SK-N-SH (cell line): ENCODE measurements at regions not wholly inside any gene's neighbourhood (a gene's known extent, or its start where the extent isn't known, plus 50 kb on each side); places are given as distances from the start of the nearest gene placed in this dataset.

Experiments used
- EP300 ChIP-seq, 2 experiments: IDR thresholded peaks; 2 replicates each; pipeline versions ENCODE4 v1.4.0 to v1.6.1; 2012; ENCODE audit warnings: borderline replicate concordance in 1 of 2, low read depth in 1 of 2, low read length in 1 of 2
- EZH2phosphoT487 ChIP-seq: fragments of 200-600 bp; sonication (generic); IDR thresholded peaks from 2 replicates; pipeline ENCODE4 v1.6.1; 2017; ENCODE audit warnings: low read depth, mixed run types, mild to moderate bottlenecking, antibody characterized with exemption, moderate library complexity, borderline replicate concordance
- JUND ChIP-seq: IDR thresholded peaks from 2 replicates; pipeline ENCODE4 v1.4.0; 2012
- MXI1 ChIP-seq: IDR thresholded peaks from 2 replicates; pipeline ENCODE4 v1.6.1; 2012; ENCODE audit warnings: mild to moderate bottlenecking, low read depth, low read length, improper control_type of control experiment
- POLR2AphosphoS5 ChIP-seq: IDR thresholded peaks from 2 replicates; pipeline ENCODE4 v1.6.1; 2012; ENCODE audit warnings: low read depth, low read length
- RCOR1 ChIP-seq: fragments of 150-350 bp; IDR thresholded peaks from 2 replicates; pipeline ENCODE4 v1.6.1; 2017; ENCODE audit warnings: antibody characterized with exemption, low read length
- SIN3A ChIP-seq: IDR thresholded peaks from 2 replicates; pipeline ENCODE4 v1.6.1; 2012; ENCODE audit warnings: low read depth, mild to moderate bottlenecking, low read length, moderate library complexity, borderline replicate concordance
- SMC3 ChIP-seq: IDR thresholded peaks from 2 replicates; pipeline ENCODE4 v1.6.1; 2012; ENCODE audit warnings: low read depth, low read length, improper control_type of control experiment
- TAF1 ChIP-seq: IDR thresholded peaks from 2 replicates; pipeline ENCODE4 v1.6.1; 2012; ENCODE audit warnings: low read depth, mild to moderate bottlenecking, low read length, moderate library complexity, borderline replicate concordance
- TF ChIP-seq, protein P1 (sequence below): fragments of 200-600 bp; sonication (generic); IDR thresholded peaks from 2 replicates; pipeline ENCODE4 v1.6.1; 2017; ENCODE audit warnings: antibody characterized with exemption, mild to moderate bottlenecking, moderate library complexity
- TF ChIP-seq, protein P2 (sequence below): fragments of 150-350 bp; IDR thresholded peaks from 2 replicates; pipeline ENCODE4 v1.6.1; 2016; ENCODE audit warnings: mild to moderate bottlenecking, low read depth, low read length
- TF ChIP-seq, protein P3 (sequence below): IDR thresholded peaks from 2 replicates; pipeline ENCODE4 v1.6.1; 2012; ENCODE audit warnings: mild to moderate bottlenecking, low read depth, low read length, moderate library complexity
- TF ChIP-seq, protein P4 (sequence below): IDR thresholded peaks from 2 replicates; pipeline ENCODE4; 2012

DNA sequence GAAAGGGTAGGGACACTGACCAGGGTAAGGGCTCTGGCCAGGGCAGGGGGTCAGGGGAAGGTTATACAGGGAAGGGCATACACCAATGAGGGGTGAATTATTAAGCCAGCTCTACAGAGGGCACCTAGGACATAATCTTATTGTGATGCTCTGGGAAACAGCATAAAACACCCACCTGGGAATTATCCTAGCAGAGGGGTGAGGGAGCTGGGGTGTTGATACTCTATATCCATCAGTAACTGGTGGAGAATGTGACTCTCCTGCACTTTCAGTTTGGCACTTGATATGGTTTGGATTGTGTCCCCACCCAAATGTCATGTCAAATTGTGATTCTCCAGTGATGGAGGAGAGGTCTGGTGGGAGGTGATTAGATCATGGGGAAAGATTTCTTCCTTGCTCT, 291.2 kb downstream of the ASMT start:
- TF ChIP-seq, protein P1, sequence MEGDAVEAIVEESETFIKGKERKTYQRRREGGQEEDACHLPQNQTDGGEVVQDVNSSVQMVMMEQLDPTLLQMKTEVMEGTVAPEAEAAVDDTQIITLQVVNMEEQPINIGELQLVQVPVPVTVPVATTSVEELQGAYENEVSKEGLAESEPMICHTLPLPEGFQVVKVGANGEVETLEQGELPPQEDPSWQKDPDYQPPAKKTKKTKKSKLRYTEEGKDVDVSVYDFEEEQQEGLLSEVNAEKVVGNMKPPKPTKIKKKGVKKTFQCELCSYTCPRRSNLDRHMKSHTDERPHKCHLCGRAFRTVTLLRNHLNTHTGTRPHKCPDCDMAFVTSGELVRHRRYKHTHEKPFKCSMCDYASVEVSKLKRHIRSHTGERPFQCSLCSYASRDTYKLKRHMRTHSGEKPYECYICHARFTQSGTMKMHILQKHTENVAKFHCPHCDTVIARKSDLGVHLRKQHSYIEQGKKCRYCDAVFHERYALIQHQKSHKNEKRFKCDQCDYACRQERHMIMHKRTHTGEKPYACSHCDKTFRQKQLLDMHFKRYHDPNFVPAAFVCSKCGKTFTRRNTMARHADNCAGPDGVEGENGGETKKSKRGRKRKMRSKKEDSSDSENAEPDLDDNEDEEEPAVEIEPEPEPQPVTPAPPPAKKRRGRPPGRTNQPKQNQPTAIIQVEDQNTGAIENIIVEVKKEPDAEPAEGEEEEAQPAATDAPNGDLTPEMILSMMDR: no peak
- no peak for TF ChIP-seq POLR2AphosphoS5
- TF ChIP-seq, protein P2, sequence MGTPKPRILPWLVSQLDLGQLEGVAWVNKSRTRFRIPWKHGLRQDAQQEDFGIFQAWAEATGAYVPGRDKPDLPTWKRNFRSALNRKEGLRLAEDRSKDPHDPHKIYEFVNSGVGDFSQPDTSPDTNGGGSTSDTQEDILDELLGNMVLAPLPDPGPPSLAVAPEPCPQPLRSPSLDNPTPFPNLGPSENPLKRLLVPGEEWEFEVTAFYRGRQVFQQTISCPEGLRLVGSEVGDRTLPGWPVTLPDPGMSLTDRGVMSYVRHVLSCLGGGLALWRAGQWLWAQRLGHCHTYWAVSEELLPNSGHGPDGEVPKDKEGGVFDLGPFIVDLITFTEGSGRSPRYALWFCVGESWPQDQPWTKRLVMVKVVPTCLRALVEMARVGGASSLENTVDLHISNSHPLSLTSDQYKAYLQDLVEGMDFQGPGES: no peak
- no peak for TF ChIP-seq MXI1
- no peak for TF ChIP-seq RCOR1
- TF ChIP-seq JUND: no peak
- TF ChIP-seq, protein P3, sequence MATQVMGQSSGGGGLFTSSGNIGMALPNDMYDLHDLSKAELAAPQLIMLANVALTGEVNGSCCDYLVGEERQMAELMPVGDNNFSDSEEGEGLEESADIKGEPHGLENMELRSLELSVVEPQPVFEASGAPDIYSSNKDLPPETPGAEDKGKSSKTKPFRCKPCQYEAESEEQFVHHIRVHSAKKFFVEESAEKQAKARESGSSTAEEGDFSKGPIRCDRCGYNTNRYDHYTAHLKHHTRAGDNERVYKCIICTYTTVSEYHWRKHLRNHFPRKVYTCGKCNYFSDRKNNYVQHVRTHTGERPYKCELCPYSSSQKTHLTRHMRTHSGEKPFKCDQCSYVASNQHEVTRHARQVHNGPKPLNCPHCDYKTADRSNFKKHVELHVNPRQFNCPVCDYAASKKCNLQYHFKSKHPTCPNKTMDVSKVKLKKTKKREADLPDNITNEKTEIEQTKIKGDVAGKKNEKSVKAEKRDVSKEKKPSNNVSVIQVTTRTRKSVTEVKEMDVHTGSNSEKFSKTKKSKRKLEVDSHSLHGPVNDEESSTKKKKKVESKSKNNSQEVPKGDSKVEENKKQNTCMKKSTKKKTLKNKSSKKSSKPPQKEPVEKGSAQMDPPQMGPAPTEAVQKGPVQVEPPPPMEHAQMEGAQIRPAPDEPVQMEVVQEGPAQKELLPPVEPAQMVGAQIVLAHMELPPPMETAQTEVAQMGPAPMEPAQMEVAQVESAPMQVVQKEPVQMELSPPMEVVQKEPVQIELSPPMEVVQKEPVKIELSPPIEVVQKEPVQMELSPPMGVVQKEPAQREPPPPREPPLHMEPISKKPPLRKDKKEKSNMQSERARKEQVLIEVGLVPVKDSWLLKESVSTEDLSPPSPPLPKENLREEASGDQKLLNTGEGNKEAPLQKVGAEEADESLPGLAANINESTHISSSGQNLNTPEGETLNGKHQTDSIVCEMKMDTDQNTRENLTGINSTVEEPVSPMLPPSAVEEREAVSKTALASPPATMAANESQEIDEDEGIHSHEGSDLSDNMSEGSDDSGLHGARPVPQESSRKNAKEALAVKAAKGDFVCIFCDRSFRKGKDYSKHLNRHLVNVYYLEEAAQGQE: no peak
- no peak for TF ChIP-seq SMC3
- TF ChIP-seq, protein P4, sequence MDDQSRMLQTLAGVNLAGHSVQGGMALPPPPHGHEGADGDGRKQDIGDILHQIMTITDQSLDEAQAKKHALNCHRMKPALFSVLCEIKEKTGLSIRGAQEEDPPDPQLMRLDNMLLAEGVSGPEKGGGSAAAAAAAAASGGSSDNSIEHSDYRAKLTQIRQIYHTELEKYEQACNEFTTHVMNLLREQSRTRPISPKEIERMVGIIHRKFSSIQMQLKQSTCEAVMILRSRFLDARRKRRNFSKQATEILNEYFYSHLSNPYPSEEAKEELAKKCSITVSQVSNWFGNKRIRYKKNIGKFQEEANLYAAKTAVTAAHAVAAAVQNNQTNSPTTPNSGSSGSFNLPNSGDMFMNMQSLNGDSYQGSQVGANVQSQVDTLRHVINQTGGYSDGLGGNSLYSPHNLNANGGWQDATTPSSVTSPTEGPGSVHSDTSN: no peak
- no peak for TF ChIP-seq TAF1
- TF ChIP-seq EZH2phosphoT487: no peak
- TF ChIP-seq EP300 (IDR thresholded peaks at IDR 0.05; ENCODE audit: borderline replicate concordance in 1 of 2, low read depth in 1 of 2, low read length in 1 of 2): no peak
- no peak for TF ChIP-seq SIN3A
